ENCODE measurements at regions not wholly inside any gene's neighbourhood (a gene's known extent, or its start where the extent isn't known, plus 50 kb on each side); places are given as distances from the start of the nearest gene placed in this dataset.

GRCh38 chrX:109856974-109857373 is 123.9 kb upstream of the ACSL4 start:
- H3K4me2 ChIP-seq (replicated peaks; ENCODE audit: low read depth, low read length, poor library complexity, severe bottlenecking): no peak overlapping the region
- no peak overlapping the region for H3K9ac ChIP-seq (ENCODE audit: low read length)
- no peaks in the 10 kb centered on the region for H4K20me1 ChIP-seq (ENCODE audit: control insufficient read depth, insufficient read depth, low read length, poor library complexity, severe bottlenecking)
- H3K4me3 ChIP-seq (ENCODE audit: control extremely low read depth in 1 of 5, extremely low read depth in 1 of 5, insufficient read depth in 1 of 5, low read depth in 2 of 5, low read length in 4 of 5): no peak overlapping the region
- ChIA-PET POLR2A (no interaction called here), CTCF (interaction anchor here (0.6 to 5.4 kb wide), 24 partner anchors 8 to 686 kb away, joined by 3 to 127 read pairs (median 4); no protein-coding TSS in a partner anchor)
- no peaks in the 10 kb centered on the region for H3K79me2 ChIP-seq (ENCODE audit: control insufficient read depth, insufficient read depth, low read length)
- no peaks in the 10 kb centered on the region for H3K9me3 ChIP-seq (ENCODE audit: control extremely low read depth in 1 of 3, control insufficient read depth in 2 of 3, insufficient read depth in 1 of 3, low read length in 2 of 3)
- Mint-ChIP-seq H3K27ac (no peak overlapping the region), H3K27me3 (no peaks in the 10 kb centered on the region), H3K4me1 (peaks cover 3% of the 10 kb centered on the region), H3K9me3 (ENCODE audit: insufficient read depth) (no peaks in the 10 kb centered on the region), H3K4me3 (no peak overlapping the region)
- H2AFZ ChIP-seq (ENCODE audit: insufficient read depth, low read depth, low read length, poor library complexity, severe bottlenecking): no peak overlapping the region
- H3K27ac ChIP-seq (ENCODE audit: low read length in 2 of 2): no peak overlapping the region
- WGBS (ENCODE audit: insufficient coverage): no CpG with 5 or more reads among the region's 5 CpGs
- no peaks in the 10 kb centered on the region for H3K4me1 ChIP-seq (ENCODE audit: control insufficient read depth in 2 of 2, insufficient read depth in 2 of 2, low read length in 2 of 2)
- TF ChIP-seq CTCF (IDR thresholded peaks at IDR 0.05): peak; percentile 74
- no peak for TF ChIP-seq EZH2 (IDR thresholded peaks at IDR 0.05; ENCODE audit: borderline replicate concordance, insufficient read depth, low read depth, low read length, poor library complexity, severe bottlenecking)
- DNase-seq: peak; percentile 49
- H3K36me3 ChIP-seq (replicated peaks in 1 of 2; ENCODE audit: control extremely low read depth in 1 of 2, control insufficient read depth in 1 of 2, extremely low read depth in 1 of 2, insufficient read depth in 2 of 2, low read length in 1 of 2): no peaks in the 10 kb centered on the region
- H3K27me3 ChIP-seq (replicated peaks in 1 of 4; ENCODE audit: control extremely low read depth in 1 of 4, control insufficient read depth in 3 of 4, insufficient read depth in 4 of 4, low read length in 3 of 4): no peaks in the 10 kb centered on the region
- intact Hi-C loops (cut with micrococcal nuclease): loop anchor here (1.0 kb wide), 1 partner anchor 144 kb away; no protein-coding TSS in a partner anchor
- no peak for ATAC-seq (ENCODE audit: low read depth)

GRCh38 chrX:109857584-109858228 is 124.6 kb upstream of the ACSL4 start:
- ChIA-PET CTCF (interaction anchor here (0.7 to 5.4 kb wide), 17 partner anchors 9 to 372 kb away, joined by 3 to 127 read pairs (median 5); no protein-coding TSS in a partner anchor), POLR2A (no interaction called here)
- Histone ChIP-seq H3K4me2 (replicated peaks; ENCODE audit: low read depth, low read length, poor library complexity, severe bottlenecking) (no peak overlapping the region), H3K36me3 (replicated peaks in 1 of 2; ENCODE audit: control extremely low read depth in 1 of 2, control insufficient read depth in 1 of 2, extremely low read depth in 1 of 2, insufficient read depth in 2 of 2, low read length in 1 of 2) (no peaks in the 10 kb centered on the region), H2AFZ (ENCODE audit: insufficient read depth, low read depth, low read length, poor library complexity, severe bottlenecking) (no peak overlapping the region), H3K9ac (ENCODE audit: low read length) (no peak overlapping the region), H3K4me1 (ENCODE audit: control insufficient read depth in 2 of 2, insufficient read depth in 2 of 2, low read length in 2 of 2) (no peaks in the 10 kb centered on the region), H4K20me1 (ENCODE audit: control insufficient read depth, insufficient read depth, low read length, poor library complexity, severe bottlenecking) (no peaks in the 10 kb centered on the region), H3K27ac (ENCODE audit: low read length in 2 of 2) (no peak overlapping the region), H3K27me3 (replicated peaks in 1 of 4; ENCODE audit: control extremely low read depth in 1 of 4, control insufficient read depth in 3 of 4, insufficient read depth in 4 of 4, low read length in 3 of 4) (no peaks in the 10 kb centered on the region), H3K9me3 (ENCODE audit: control extremely low read depth in 1 of 3, control insufficient read depth in 2 of 3, insufficient read depth in 1 of 3, low read length in 2 of 3) (no peaks in the 10 kb centered on the region), H3K4me3 (ENCODE audit: control extremely low read depth in 1 of 5, extremely low read depth in 1 of 5, insufficient read depth in 1 of 5, low read depth in 2 of 5, low read length in 4 of 5) (no peak overlapping the region), H3K79me2 (ENCODE audit: control insufficient read depth, insufficient read depth, low read length) (no peaks in the 10 kb centered on the region)
- no peaks in the 10 kb centered on the region for H3K9me3 Mint-ChIP-seq (ENCODE audit: insufficient read depth)
- intact Hi-C loops (cut with micrococcal nuclease): loop anchor here (1.0 kb wide), 1 partner anchor 144 kb away; no protein-coding TSS in a partner anchor
- no peaks in the 10 kb centered on the region for H3K27me3 Mint-ChIP-seq
- no peak for TF ChIP-seq EZH2 (IDR thresholded peaks at IDR 0.05; ENCODE audit: borderline replicate concordance, insufficient read depth, low read depth, low read length, poor library complexity, severe bottlenecking)
- no peak for TF ChIP-seq CTCF (IDR thresholded peaks at IDR 0.05)
- no peak overlapping the region for H3K27ac Mint-ChIP-seq
- H3K4me1 Mint-ChIP-seq: peaks cover 3% of the 10 kb centered on the region
- no CpG with 5 or more reads among the region's 4 CpGs for WGBS (ENCODE audit: insufficient coverage)
- ATAC-seq (ENCODE audit: low read depth) (no peak), DNase-seq (no peak)
- no peak overlapping the region for H3K4me3 Mint-ChIP-seq

Data from B cell (primary cell).